Stimulated activated naive CD8-positive, alpha-beta T cell treated with anti-CD3 and anti-CD28 coated beads, Interleukin-15, Interleukin-2, amounts not matched to agents 100 ng/mL and 50 ng/mL, for 24 hours (primary cell): ENCODE measurements at regions not wholly inside any gene's neighbourhood (a gene's known extent, or its start where the extent isn't known, plus 50 kb on each side); places are given as distances from the start of the nearest gene placed in this dataset.
A peak's percentile ranks its signal among the peaks of the same experiment; 100 is the strongest.

Experiments used
- H3K27ac Mint-ChIP-seq: one replicate; pipeline ENCODE4 v1.8.0; 2021; ENCODE audit warnings: mild to moderate bottlenecking, mixed read lengths
- H3K27me3 Mint-ChIP-seq: one replicate; pipeline ENCODE4 v1.8.0; 2021; ENCODE audit warnings: mixed read lengths
- H3K36me3 Mint-ChIP-seq: one replicate; pipeline ENCODE4 v1.8.0; 2021; ENCODE audit warnings: low read depth, mixed read lengths
- H3K4me1 Mint-ChIP-seq: one replicate; pipeline ENCODE4 v1.8.0; 2021; ENCODE audit warnings: low read depth, mixed read lengths
- H3K4me3 Mint-ChIP-seq: one replicate; pipeline ENCODE4 v1.8.0; 2021; ENCODE audit warnings: mild to moderate bottlenecking, mixed read lengths
- H3K9me3 Mint-ChIP-seq: one replicate; pipeline ENCODE4 v1.8.0; 2021; ENCODE audit warnings: mixed read lengths

- Mint-ChIP-seq H3K9me3 (no peaks in the 10 kb centered on the region), H3K4me1 (no peaks in the 10 kb centered on the region), H3K27ac (no peak overlapping the region), H3K4me3 (no peak overlapping the region), H3K36me3 (no peaks in the 10 kb centered on the region), H3K27me3 (peaks cover 7% of the 10 kb centered on the region)
These were observed 55.7 kb downstream of the TIGD2 start for GRCh38 chr4:89166971-89167475.

- Mint-ChIP-seq H3K36me3 (no peaks in the 10 kb centered on the region), H3K9me3 (no peaks in the 10 kb centered on the region), H3K4me3 (no peak overlapping the region), H3K27me3 (peaks cover 11% of the 10 kb centered on the region), H3K4me1 (no peaks in the 10 kb centered on the region), H3K27ac (no peak overlapping the region)
These were observed 60.0 kb downstream of the TIGD2 start for GRCh38 chr4:89171176-89171805.

- H3K27ac Mint-ChIP-seq: no peak overlapping the region
- no peaks in the 10 kb centered on the region for H3K9me3 Mint-ChIP-seq
- no peak overlapping the region for H3K4me3 Mint-ChIP-seq
- no peaks in the 10 kb centered on the region for H3K4me1 Mint-ChIP-seq
- no peaks in the 10 kb centered on the region for H3K36me3 Mint-ChIP-seq
- H3K27me3 Mint-ChIP-seq: peaks cover 7% of the 10 kb centered on the region
These were observed 61.5 kb downstream of the TIGD2 start for GRCh38 chr4:89172865-89173264.

GRCh38 chr4:89173336-89174090 lies 62.2 kb downstream of the TIGD2 start:
- no peaks in the 10 kb centered on the region for H3K36me3 Mint-ChIP-seq
- no peak overlapping the region for H3K4me3 Mint-ChIP-seq
- H3K9me3 Mint-ChIP-seq: no peaks in the 10 kb centered on the region
- H3K27ac Mint-ChIP-seq: peak overlapping the region; percentile 34
- H3K4me1 Mint-ChIP-seq: no peaks in the 10 kb centered on the region
- H3K27me3 Mint-ChIP-seq: peaks cover 7% of the 10 kb centered on the region

- Mint-ChIP-seq H3K9me3 (no peaks in the 10 kb centered on the region), H3K27me3 (peaks cover 7% of the 10 kb centered on the region), H3K4me3 (no peak overlapping the region), H3K36me3 (no peaks in the 10 kb centered on the region), H3K4me1 (no peaks in the 10 kb centered on the region), H3K27ac (no peak overlapping the region)
These were observed 63.5 kb downstream of the TIGD2 start for GRCh38 chr4:89174784-89175183.

- no peaks in the 10 kb centered on the region for H3K4me1 Mint-ChIP-seq
- no peak overlapping the region for H3K4me3 Mint-ChIP-seq
- H3K36me3 Mint-ChIP-seq: no peaks in the 10 kb centered on the region
- H3K27me3 Mint-ChIP-seq: peaks cover 7% of the 10 kb centered on the region
- no peaks in the 10 kb centered on the region for H3K9me3 Mint-ChIP-seq
- H3K27ac Mint-ChIP-seq: no peak overlapping the region
These were observed 64.3 kb downstream of the TIGD2 start for GRCh38 chr4:89175611-89176010.

- Mint-ChIP-seq H3K4me3 (no peak overlapping the region), H3K4me1 (no peaks in the 10 kb centered on the region), H3K27ac (no peak overlapping the region), H3K36me3 (no peaks in the 10 kb centered on the region), H3K27me3 (peaks cover 8% of the 10 kb centered on the region), H3K9me3 (no peaks in the 10 kb centered on the region)
These were observed 66.5 kb downstream of the TIGD2 start for GRCh38 chr4:89177807-89178206.

GRCh38 chr4:89184407-89184806 lies 73.1 kb downstream of the TIGD2 start:
- Mint-ChIP-seq H3K36me3 (no peaks in the 10 kb centered on the region), H3K4me3 (no peak overlapping the region), H3K27me3 (peaks cover 18% of the 10 kb centered on the region), H3K27ac (no peak overlapping the region), H3K9me3 (no peaks in the 10 kb centered on the region), H3K4me1 (no peaks in the 10 kb centered on the region)
